ENCODE measurements at regions not wholly inside any gene's neighbourhood (a gene's known extent, or its start where the extent isn't known, plus 50 kb on each side); places are given as distances from the start of the nearest gene placed in this dataset.

- peaks cover 5% of the 10 kb centered on the region for H3K4me1 ChIP-seq (ENCODE audit: control insufficient read depth, insufficient read depth, low read length)
- no peaks in the 10 kb centered on the region for H3K9me3 ChIP-seq (ENCODE audit: control insufficient read depth, insufficient read depth, low read length)
- no peak overlapping the region for H2BK15ac ChIP-seq (ENCODE audit: low read depth, low read length)
- H2AK5ac ChIP-seq (ENCODE audit: low read depth, low read length), result no peak overlapping the region
- H3K18ac ChIP-seq (ENCODE audit: low read depth, low read length), result no peak overlapping the region
- WGBS, 2 experiments (ENCODE audit: extremely low coverage in 2 of 2, insufficient read length in 1 of 2), result 60% methylated on average over 1 of the region's 4 CpGs; no CpG with 5 or more reads in 1 of the 2 experiments
- no peak overlapping the region for H3K56ac ChIP-seq (ENCODE audit: extremely low read depth, insufficient read depth, low read length)
- no peak overlapping the region for H2BK20ac ChIP-seq (ENCODE audit: low read depth, low read length)
- no peak overlapping the region for H4K5ac ChIP-seq (ENCODE audit: low read depth, low read length)
- ATAC-seq (ENCODE audit: low read depth) (peak; percentile 17), DNase-seq (no peak)
- no peak overlapping the region for H2AK9ac ChIP-seq (replicated peaks; ENCODE audit: low read depth, low read length, poor library complexity)
- H2BK120ac ChIP-seq (ENCODE audit: low read depth, low read length), result no peak overlapping the region
- no peak overlapping the region for H3K4me2 ChIP-seq (ENCODE audit: low read depth, low read length)
- no peaks in the 10 kb centered on the region for H3K79me1 ChIP-seq (ENCODE audit: low read depth in 1 of 2, low read length in 2 of 2)
- H2BK5ac ChIP-seq (ENCODE audit: low read depth, low read length, poor library complexity, severe bottlenecking), result no peak overlapping the region
- no peak for TF ChIP-seq USF2 (IDR thresholded peaks at IDR 0.05; ENCODE audit: low read depth, low read length)
- TF ChIP-seq MAZ (IDR thresholded peaks at IDR 0.05; ENCODE audit: borderline replicate concordance, low read depth, low read length), result no peak
- TF ChIP-seq RAD21 (IDR thresholded peaks at IDR 0.05; ENCODE audit: low read length), result no peak
- TF ChIP-seq POLR2A (IDR thresholded peaks at IDR 0.05; ENCODE audit: low read depth, low read length), result no peak
- TF ChIP-seq MXI1 (IDR thresholded peaks at IDR 0.05; ENCODE audit: borderline replicate concordance, low read depth, low read length), result no peak
- TF ChIP-seq MAFK (IDR thresholded peaks at IDR 0.05; ENCODE audit: low read depth, low read length), result no peak
- TF ChIP-seq BHLHE40 (IDR thresholded peaks at IDR 0.05; ENCODE audit: low read depth, low read length), result no peak
- no peak for TF ChIP-seq CHD1 (IDR thresholded peaks at IDR 0.05; ENCODE audit: low read depth, low read length)
- no peak for TF ChIP-seq CEBPB (IDR thresholded peaks at IDR 0.05; ENCODE audit: low read depth, low read length)
- no peak for TF ChIP-seq CTCF (conservative IDR thresholded peaks at IDR 0.05; ENCODE audit: low read depth, low read length)
- no peak for TF ChIP-seq FOS (IDR thresholded peaks at IDR 0.05; ENCODE audit: low read depth, low read length)
- TF ChIP-seq NFE2L2 (IDR thresholded peaks at IDR 0.05; ENCODE audit: low read depth, low read length), result no peak
- TF ChIP-seq RCOR1 (IDR thresholded peaks at IDR 0.05; ENCODE audit: insufficient replicate concordance, low read length), result no peak
- no peak for TF ChIP-seq RFX5 (IDR thresholded peaks at IDR 0.05; ENCODE audit: low read depth, low read length)
- TF ChIP-seq ELK1 (IDR thresholded peaks at IDR 0.05; ENCODE audit: borderline replicate concordance, low read depth, low read length), result no peak
- no peak overlapping the region for H3K23ac ChIP-seq (ENCODE audit: low read depth, low read length)
- BruUV-seq (replicated peaks), result no TSS peak
- intact Hi-C loops (cut with micrococcal nuclease), result no loop called here
- H3K4ac ChIP-seq (ENCODE audit: low read depth, low read length), result no peak overlapping the region
- no peak overlapping the region for H3K14ac ChIP-seq (replicated peaks; ENCODE audit: low read depth, low read length)
- H3K27ac ChIP-seq (ENCODE audit: insufficient read depth, low read length), result no peak overlapping the region
- no peak overlapping the region for H4K91ac ChIP-seq (ENCODE audit: insufficient read depth, low read depth, low read length)
- dilution Hi-C loops (cut with HindIII; ENCODE audit: low sequenced_read_pairs, unreplicated experiment), result no loop called here
- H3K27me3 ChIP-seq (ENCODE audit: control insufficient read depth, insufficient read depth, low read length), result peaks cover 2% of the 10 kb centered on the region; the same call in 1 of the 2 replicates
- in situ Hi-C loops (cut with MboI; ENCODE audit: low sequenced_read_pairs), result no loop called here
- H3K36me3 ChIP-seq (ENCODE audit: control insufficient read depth, insufficient read depth, low read length), result no peaks in the 10 kb centered on the region
- ChIA-PET POLR2A (ENCODE audit: unreplicated experiment) (no interaction called here), CTCF (no interaction called here)
- H3K9ac ChIP-seq (ENCODE audit: low read depth, low read length), result no peak overlapping the region
- H4K20me1 ChIP-seq (ENCODE audit: insufficient read depth, low read length), result no peaks in the 10 kb centered on the region
- no peak overlapping the region for H2AFZ ChIP-seq (replicated peaks; ENCODE audit: low read length, poor library complexity)
- no peak overlapping the region for H4K8ac ChIP-seq (ENCODE audit: low read depth in 2 of 2, low read length in 2 of 2)
- peaks cover 2% of the 10 kb centered on the region; the same call in 1 of the 2 replicates for H3K9me1 ChIP-seq (ENCODE audit: insufficient read depth, low read length)
- no peak overlapping the region for H3K4me3 ChIP-seq (ENCODE audit: insufficient read depth, low read depth, low read length)
Measured at GRCh38 chr3:38966811-38967692, 84.7 kb downstream of the SCN11A start.

Measured in IMR-90 (cell line).